ENCODE measurements at regions not wholly inside any gene's neighbourhood (a gene's known extent, or its start where the extent isn't known, plus 50 kb on each side); places are given as distances from the start of the nearest gene placed in this dataset.

DNA sequence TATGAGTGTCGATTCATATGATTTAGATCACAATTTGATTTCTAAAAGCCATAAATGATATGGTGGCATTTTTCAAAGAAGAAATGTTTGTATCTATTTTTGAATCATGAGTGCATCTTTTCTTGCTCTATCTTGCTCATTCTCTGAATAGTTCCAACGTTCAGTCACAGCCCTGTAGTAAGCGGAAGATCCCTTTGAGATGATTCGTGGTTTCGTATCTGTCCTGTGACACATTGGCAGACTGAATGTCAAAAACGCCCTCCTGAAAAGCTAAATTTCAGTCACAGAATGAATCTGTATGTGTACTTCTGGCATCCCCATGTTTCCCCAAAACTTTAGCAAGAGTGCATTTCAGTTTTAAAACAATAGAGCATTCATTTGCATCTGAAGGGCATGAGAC, 1066.9 kb upstream of the TENM3 start:
- DNase-seq (ENCODE audit: low spot score in 2 of 2) = no peak
- no peak for FAIRE-seq

DNA sequence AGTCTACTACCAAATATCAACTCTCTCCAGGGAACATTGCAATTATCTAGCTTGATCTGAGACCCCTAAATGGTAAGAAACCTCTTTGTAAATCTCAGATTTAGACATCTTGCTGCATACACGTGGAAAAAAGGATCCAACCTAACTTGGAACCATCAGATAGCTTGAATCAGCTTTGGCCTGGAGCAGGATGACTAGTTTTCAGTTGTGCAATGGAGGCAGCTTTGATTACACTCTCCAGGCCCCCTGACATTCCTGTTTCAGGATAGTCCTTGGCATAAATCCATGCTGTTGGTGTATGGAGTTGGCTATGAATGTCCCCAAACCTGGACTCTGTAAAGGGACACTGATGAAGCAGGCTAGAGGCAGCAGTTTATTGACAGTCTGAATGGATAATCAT, 1061.9 kb upstream of the TENM3 start:
- FAIRE-seq (no peak), DNase-seq (ENCODE audit: low spot score in 2 of 2) (no peak)

DNA sequence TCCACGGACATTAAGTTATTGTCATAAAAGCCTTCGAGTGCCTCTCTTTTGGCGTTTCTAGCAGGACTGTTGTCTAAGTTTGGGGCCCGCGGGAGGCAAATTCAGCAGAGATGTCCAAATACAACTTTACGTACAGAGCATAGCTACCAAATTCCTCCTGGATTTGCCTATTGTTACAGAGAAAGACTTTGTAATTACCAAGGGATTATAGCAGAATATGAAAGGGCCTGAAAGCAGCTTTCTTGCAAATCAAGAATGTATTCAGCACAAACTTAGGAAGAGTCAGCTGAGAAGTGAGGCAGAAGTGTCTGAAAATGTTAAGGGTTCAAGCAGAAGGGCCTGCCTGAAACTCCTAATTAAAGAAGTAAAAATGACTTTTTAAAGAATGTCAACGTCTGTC, 1053.5 kb upstream of the TENM3 start:
- FAIRE-seq = no peak
- no peak for DNase-seq (ENCODE audit: low spot score in 2 of 2)

DNA sequence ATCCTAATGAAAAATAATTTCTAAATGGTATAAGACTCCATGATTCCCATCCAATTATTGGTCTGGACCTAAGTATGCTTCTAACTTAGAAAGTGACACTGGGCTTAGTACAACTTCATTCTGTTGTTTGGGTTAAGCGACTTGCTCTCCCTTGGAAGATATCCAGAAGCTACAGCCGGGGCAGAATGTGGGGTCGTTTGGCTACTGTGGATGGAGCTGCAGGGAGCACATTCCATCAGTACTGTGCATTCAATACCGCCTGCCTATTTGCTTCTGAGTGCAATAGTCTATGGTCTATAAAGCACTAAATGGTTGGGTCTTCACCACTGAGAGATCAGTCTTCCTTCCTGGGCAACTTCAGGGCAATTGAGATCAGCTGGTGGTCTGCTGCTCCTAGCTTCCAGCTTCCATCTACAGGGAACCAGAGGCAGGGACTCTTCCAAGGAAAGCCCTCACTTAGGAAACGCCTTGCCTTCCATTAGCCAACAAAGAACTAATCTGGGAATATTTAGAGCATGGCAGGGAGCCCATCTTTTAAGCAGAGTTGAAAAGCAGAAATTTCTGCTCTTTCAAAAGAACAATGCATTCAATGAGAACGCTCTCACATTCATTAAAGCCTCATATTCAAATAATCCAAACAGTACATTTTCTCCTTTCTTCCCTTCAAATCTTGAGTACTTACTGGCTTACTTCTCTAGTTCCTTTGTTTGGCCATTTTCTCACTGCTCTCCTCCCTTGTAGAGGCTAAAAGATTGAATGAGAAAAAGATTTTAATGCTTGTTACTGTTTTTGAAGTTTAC, 1049.9 kb upstream of the TENM3 start:
- no peak for FAIRE-seq
- no peak for DNase-seq (ENCODE audit: low spot score in 2 of 2)

DNA sequence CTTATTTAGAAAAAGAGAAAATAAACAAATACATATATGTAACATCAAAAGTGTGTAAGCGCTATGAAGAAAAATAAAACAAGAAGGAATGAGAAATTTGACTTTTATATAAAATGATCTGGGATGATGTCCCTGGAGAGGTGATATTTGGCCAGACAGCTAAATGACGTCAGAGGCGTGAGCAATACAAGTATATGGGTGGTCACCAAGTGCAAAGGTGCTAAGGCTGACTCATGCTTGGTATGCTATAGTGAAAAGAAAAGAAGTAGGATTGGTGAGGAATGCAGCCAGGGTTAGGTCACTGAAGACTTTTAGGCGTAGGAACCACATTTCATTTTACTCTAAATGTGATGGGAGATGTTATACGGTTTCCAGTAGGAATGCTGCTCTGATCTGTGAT, 1049.1 kb upstream of the TENM3 start:
- FAIRE-seq (no peak), DNase-seq (ENCODE audit: low spot score in 2 of 2) (no peak)

DNA sequence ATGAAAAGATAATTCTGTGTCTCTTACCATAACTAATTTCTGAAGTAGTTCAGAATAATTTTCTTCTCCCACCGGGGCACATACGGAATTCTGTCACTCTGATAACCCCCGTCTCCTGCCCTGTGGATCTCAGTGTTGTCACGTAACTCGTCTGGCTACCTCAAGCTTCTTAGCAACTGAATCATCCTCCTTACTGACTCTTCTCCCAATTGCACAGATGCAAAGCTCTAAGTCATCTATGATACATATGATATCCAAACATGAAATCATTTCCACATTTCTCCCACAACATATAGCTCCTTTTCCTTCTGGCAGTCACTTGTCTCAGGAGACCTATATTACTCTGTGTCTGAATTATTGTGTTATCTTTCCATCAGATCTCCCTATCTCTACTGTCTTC, 1043.1 kb upstream of the TENM3 start:
- DNase-seq (ENCODE audit: low spot score in 2 of 2) (no peak), FAIRE-seq (no peak)

DNA sequence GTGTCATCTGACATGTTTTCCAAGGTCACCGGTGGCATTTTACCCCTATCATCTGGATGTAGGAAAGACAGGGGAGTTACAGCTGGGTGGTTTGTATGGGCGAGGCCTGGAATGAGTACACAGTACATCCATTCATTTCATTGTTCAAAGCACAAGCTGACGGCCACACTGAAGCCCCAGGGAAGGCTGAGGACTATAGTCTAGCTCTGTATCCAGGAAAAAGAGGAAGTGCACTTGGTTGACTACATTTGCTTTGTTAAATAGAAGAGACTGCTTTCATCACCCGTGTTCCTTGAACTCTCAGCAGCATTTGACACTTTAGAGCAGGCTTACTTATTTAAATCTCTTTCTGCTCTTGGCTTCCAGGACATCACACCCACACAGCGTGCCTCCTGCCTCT, 1041.0 kb upstream of the TENM3 start:
- no peak for DNase-seq (ENCODE audit: low spot score in 2 of 2)

DNA sequence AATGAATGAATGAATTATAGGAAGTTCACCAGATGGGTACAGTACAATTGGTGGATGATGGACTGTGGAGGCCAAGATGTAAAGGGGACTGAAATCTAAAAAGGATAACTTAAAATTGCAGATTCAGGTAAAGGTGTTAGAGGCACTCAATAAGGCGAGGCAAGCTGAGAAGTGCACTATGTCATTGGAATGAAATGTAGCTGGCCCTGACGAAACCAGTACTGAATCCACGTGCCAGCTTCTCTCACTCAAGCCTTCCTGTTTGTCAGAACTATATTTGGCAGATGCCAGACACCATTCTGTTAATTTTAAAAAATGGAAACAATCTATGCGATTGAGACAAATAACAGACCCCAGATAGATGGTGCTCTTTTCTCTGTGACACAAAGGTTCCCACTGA, 1039.1 kb upstream of the TENM3 start:
- DNase-seq (ENCODE audit: low spot score in 2 of 2) = no peak
- no peak for FAIRE-seq

More for the DNA sequence above, 1041.0 kb upstream of the TENM3 start:
- no peak for FAIRE-seq

DNA sequence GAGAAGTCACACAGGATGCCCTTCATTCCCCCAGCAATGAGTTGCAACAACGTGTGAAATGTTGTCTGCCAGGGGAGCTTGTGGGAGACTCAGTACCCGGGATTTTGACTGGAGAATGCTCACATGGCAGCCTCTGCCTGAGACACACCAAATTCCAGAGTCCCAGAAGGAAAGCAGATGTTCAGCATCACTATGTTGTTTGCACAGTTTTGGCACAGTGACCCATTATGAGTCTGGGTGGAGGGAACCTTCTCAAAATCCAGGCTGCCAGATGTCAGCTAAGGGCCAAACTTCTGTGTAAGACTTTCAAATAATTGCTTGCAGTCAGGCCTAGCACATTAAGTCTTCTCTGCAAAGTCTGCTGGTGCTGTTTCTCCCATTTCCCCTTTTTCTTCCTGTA, 1029.7 kb upstream of the TENM3 start:
- DNase-seq (ENCODE audit: low spot score in 2 of 2) = no peak
- no peak for FAIRE-seq

DNA sequence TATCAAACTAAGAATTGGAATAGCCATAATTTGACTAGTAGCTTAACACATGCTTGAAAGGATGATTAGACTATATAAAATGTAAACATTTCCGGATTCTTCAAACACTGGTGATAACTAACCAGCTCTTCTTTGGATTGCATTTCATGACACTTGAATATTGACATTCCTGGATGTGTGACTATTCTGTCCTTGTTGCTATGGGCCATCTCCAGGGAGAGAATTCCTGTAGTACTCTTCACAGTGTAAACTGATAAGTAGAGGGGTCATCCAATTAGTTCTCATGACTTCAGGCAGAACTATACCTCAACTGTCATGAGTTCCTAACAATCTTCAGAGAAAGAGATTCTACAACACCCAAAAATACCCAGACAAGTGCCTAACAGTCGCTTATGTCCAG, 1026.7 kb upstream of the TENM3 start:
- FAIRE-seq = no peak
- no peak for DNase-seq (ENCODE audit: low spot score in 2 of 2)

DNA sequence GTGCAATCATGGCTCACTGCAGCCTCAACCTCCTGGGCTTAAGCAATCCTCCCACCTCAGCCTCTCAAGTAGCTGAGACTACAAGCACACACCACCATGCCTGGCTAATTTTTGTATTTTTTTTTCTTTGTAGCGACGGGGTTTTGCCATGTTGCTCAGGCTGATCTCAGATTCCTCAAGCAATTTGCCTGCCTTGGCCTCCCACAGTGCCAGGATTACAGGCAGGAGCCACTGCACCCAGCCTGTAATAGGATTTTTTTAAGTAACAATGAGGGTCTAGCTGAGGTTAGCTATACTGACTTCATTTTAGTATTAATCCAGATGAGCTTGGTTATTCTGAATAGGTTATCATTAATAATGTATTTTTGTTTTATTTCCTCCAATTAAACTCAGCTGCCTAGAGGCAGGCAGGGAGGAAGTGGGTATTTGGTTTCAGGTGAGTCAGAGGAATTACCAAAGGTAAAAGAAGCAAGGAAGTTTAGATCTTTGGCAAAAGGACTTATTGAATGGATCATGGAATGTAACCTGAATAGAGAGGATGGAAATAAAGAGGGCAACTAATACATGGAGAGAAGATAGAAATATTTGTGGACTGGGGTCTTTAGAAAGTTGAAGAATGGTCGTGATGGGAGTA, 1023.3 kb upstream of the TENM3 start:
- DNase-seq (ENCODE audit: low spot score in 2 of 2) = no peak
- FAIRE-seq = no peak

DNA sequence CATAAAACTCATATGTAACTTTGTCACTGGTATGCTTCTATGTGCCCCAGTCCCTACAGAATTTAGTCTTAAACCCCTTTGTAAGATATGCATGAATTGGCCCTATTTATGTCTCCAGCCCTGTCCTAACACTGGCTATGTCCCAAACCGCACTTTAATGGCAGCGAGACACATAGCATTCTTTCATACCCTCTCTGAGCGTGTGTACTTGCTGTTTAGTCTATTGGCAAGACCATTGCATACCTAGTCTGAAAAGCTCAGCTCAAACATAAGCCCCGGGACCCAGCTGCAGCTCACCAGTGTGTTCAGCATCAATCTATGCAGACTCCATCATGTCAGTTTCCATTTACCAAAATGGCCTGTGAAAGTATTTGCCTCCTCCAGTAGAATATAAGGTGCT, 1018.4 kb upstream of the TENM3 start:
- no peak for DNase-seq (ENCODE audit: low spot score in 2 of 2)

DNA sequence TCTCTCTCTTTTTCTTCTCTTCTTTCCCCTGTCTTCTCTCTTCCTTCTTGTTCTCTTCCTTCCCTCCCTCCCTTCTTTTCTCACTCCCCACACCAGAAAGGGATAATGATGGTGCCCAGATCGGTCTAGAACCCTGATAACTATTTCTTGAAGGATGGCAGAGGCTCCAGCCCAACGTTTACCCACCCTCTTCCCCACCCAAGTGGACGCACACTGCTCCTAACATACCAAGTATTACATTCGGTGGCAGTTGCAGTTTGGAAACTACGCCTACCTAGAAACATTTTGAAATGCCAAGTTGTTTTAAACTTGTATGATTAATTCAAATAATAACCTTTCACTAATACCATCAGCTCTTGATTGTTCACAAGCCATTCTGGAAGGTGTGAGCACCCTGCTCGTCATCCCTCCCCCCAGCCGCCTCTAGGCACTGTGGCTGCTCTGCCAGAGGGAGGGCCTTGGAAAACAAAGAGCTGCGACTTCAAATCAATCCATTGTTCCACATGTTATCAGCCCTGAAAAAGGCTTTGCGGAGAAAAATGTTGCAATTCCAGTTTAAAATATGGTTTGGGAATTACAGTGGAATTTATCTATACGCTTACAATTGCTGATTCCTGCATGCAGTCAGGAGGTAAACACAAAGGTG, 1017.5 kb upstream of the TENM3 start:
- no peak for DNase-seq (ENCODE audit: low spot score in 2 of 2)

More for the DNA sequence above, 1018.4 kb upstream of the TENM3 start:
- no peak for FAIRE-seq

DNA sequence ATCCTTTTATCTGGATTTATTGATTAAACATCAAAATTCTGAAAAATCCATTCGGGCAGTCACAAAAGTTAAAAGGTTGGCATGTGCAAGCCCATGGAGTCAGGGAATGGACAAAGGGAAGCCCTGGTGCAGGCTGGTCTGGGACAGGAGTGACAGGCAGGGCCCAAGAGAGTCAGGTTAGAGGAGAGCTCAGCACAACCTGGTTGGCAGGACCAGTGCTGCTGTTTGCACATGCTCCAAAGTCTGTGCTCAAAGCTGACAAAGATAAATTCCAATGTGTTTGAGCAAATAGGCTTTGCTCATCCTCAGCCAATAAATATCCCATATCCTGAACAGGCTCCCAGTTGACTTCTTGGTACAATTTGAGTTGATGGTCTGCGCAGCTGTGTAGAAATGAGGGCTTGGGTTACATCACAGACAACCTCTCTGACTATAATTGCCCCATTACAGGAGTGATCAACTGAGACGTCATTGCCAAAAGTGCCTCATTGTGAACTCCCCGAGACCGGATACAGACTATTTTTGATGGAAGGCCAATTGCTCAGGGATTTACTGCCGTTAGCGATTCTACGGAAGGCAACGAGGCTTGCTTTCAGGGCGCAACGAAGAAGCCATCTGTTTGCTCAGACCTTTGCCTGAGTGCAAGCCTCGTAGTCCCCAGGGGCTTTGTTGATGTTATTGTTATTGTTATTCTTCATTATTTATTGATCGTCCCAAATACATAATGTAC, 1008.1 kb upstream of the TENM3 start:
- FAIRE-seq (no peak), DNase-seq (ENCODE audit: low spot score in 2 of 2) (no peak)

More for the DNA sequence above, 1017.5 kb upstream of the TENM3 start:
- FAIRE-seq = no peak

DNA sequence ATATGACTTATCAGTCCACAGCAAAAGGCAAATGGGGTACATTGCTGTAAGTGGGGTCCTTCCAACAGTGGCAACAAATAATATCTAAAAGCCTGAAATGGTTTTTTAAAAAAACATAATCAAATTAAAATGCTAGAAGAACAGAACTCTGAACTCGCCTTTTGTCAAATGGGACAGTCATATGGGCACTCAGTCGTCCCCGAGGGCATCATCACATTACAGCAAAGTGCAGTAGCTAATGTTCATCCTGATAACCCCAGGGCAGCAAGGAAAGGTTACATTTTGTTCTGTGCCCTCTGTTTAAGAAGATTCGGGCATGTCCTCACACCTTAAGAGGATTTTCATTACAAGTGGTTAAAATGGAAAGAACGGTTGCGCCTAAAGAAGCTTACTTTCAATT, 997.9 kb upstream of the TENM3 start:
- no peak for DNase-seq (ENCODE audit: low spot score in 2 of 2)

DNA sequence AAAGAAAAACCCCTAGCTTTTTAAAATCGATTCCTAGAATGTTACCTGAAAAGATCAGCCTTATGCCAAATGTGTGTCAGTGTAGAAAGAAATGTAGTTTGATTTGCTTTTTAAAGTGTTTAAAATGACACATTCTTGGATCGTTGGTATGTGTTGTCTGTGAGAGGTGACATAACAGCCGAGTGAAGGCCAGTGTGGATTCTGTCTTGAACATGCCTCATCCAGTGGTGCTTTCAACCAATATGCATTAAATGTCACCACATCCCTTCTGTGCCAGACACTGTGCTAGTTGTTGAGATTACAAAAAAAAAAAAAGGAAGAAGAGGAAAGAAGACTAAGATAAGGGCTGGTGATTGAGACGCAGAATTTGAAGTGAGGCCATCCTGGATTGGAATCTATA, 994.2 kb upstream of the TENM3 start:
- no peak for FAIRE-seq
- no peak for DNase-seq (ENCODE audit: low spot score in 2 of 2)

More for the DNA sequence above, 997.9 kb upstream of the TENM3 start:
- no peak for FAIRE-seq

DNA sequence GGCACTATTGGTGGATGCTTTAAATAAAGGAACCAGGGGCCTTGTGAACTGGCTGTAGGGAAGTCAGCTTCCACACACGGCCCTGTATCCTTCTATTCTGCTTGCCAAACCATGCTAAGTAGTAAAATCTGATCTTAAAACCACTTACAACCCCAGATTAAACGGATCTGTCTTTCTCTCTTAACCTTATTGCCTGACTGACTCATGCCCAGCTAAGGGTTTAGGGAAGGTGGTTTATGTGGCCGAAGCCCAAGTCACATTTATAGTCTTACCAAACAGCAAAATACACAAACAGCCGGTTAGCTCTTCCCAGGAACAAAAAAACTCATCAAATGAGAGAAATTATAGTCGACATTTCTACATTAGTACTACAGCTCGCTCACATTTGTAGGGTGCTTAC, 988.4 kb upstream of the TENM3 start:
- DNase-seq (ENCODE audit: low spot score in 2 of 2) (no peak), FAIRE-seq (no peak)

DNA sequence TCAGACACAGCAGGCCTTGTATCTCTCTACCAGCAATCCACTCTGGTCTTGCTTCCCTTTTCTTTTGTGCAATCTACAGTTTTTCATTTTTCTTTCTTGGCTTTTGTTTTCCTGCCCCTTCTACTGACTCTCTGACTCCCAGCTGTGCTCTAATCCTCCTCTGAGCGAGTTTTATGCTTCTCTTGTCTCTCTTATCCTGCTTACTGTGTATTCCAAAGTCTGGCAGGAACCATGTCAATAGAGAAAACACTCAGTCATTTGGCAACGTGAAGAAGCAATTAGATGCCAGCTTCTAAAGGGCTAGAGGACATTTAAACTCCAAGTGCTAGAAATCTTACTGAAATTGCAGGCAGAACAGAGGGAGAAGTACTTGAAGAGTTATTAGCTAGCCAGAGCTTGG, 984.6 kb upstream of the TENM3 start:
- DNase-seq (ENCODE audit: low spot score in 2 of 2) (no peak), FAIRE-seq (no peak)

DNA sequence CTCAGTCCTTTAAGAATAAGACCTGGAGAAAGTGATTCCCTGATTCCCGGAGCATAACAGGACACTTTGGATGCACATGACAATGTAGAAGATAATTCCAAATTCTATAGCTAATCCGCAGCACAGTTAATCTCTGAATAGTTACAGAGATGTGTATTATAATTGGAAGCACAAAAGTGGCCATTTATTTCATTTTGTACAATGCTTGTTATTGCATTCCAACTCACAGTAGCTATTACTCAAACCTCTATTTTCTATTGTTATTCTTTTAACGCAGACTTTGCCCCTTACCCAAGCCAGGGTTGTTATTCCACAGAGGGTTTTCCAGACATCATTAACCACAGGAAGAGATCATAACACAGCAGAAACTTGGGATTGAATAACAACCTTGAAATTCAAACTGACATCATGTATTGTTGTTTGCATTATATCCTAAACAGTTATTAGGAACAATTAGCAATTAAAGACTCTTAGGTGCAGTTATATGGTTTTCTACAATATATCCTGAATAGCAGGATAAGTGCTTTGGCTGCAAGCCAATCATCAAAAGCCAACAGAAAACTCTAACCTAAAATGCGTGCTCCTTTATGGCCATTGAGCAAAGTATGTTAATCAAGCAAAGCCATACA, 984.0 kb upstream of the TENM3 start:
- FAIRE-seq (no peak), DNase-seq (ENCODE audit: low spot score in 2 of 2) (no peak)

DNA sequence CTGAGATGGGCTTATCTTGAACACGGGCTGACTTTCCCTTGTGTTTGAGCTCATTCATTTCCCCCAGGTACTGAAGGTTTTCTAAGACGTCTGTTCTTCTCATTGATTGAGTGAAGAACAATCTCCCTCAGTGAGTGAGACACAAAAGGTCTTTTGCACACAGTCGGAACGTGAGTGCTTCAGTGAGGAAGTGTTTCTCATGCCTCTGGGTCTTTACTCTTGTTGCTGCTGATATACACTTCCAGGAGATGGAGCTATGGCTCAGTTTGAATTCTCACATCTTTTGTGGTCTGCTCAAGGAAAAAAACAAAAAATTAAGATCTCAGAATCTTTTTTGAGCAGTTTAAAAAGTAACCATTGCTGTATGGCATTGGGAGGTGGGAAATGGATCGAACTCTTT, 981.9 kb upstream of the TENM3 start:
- FAIRE-seq (no peak), DNase-seq (ENCODE audit: low spot score in 2 of 2) (no peak)

DNA sequence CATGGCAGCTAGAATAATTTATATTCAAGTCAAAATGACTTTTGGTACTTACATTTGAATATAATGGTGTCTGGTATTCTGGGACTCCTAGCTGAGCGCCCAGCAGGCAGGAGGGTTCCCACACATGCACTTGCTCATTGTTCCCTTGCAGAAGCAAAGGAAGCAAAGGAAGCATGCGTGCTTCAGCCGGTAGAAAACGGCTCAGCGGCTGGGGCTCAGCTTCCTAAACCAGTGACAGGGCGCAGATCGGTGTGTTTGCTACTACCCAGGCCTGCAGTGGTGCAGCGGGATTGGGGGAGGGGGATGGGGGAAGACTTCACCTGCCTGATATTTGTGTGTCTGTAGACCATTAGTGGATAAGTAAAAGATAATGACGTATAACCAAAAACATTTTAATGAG, 978.3 kb upstream of the TENM3 start:
- DNase-seq (ENCODE audit: low spot score in 2 of 2) = no peak
- no peak for FAIRE-seq
